Daoy (cell line): ENCODE measurements at regions not wholly inside any gene's neighbourhood (a gene's known extent, or its start where the extent isn't known, plus 50 kb on each side); places are given as distances from the start of the nearest gene placed in this dataset.
"Not testable (repeated sequence)": the region's sequence is repeated elsewhere in the genome, so short reads cannot be mapped to it uniquely, and the experiment has no call there.

Experiments used
- DNase-seq: peaks from one replicate; pipeline ENCODE4 v3.0.0-alpha.2; 2015; ENCODE audit warnings: low read depth

- not testable (repeated sequence) for DNase-seq
Observed at GRCh38 chr7:150107283-150107682, 215.9 kb upstream of the LRRC61 start.

DNA sequence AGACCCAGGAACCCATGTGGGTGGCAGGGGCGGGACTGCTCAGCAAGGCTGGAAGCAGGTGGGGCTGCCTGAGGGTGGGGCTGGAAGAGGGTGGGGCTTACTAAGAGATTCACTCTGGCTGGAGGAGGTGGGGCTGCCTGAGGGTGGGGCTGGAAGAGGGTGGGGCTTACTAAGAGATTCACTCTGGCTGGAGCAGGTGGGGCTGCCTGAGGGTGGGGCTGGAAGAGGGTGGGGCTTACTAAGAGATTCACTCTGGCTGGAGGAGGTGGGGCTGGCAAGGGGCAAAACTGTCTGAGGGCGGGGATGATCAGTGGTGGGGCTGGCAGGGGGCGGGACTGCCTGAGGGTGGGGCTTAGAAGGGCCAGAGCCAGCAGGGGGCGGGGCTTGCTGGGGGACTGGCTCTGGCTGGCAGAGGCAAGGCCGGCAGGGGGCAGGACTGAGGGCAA lies 212.8 kb upstream of the LRRC61 start:
- peak; percentile 75 for DNase-seq

- DNase-seq: not testable (repeated sequence)
Observed at GRCh38 chr7:150110882-150111281, 212.3 kb upstream of the LRRC61 start.

GRCh38 chr7:150111373-150112139 lies 211.6 kb upstream of the LRRC61 start:
- peak; percentile 50 for DNase-seq

DNA sequence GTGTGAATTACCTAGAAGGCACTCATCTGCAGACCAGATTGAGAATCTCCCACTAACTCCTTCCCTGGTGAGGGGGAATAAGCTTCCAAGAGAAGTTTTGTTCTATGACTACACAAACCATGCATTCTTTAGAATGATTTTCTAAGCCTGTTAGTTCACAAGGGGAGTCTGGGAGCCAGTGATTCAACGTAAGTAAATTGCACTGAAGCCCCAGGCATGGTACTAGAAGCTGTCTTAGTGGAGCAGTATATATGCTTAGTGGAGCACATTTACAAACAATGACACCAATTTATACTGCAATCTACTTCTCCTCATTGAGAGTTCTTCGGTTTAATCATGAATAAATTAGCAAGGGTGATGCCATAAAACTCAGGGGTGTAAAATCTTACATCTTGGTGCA lies 209.9 kb upstream of the LRRC61 start:
- peak; percentile 25 for DNase-seq

DNA sequence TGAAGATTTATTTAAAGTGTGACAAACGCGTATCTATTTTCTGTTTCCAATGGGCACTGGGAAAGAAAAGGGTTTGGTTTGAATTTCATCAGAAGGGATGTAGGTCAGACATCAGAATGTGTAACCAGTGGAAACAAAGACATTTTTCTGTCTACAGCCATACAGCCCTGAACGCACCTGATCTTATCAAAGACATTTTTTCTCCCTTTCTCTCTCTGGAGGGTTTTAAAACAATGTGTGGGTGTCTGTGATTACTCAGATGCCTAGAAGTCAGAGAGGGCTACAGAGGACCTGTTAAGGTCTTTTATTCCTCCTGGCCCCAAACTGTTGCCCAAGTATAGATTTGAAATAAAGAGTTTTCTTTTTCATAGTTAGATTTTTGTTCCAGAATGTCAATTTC lies 208.6 kb upstream of the LRRC61 start:
- not testable (repeated sequence) for DNase-seq

GRCh38 chr7:150119966-150120365 lies 203.2 kb upstream of the LRRC61 start:
- not testable (repeated sequence) for DNase-seq

GRCh38 chr7:150125831-150126230 lies 197.3 kb upstream of the LRRC61 start:
- DNase-seq: peak; percentile 21

DNA sequence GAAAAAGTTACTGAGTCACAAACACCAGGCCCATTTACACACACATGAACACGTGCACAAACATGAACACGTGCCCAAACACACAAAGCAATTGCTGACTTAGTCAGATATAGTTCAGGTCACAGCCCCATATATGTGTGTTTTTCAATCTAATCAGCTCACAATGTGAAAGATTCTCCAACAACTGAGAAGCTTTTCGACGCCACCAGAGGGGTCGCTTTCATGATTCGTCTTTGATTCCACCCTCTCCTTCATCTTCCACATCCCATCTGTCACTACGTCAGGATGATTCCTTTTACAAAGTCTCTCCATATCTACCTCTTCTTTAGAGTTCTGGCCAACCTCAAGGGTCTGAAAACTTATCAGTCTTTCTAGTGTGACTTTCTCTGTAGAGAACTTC lies 188.7 kb upstream of the LRRC61 start:
- DNase-seq: not testable (repeated sequence)

GRCh38 chr7:150135620-150136190 lies 187.4 kb upstream of the LRRC61 start:
- DNase-seq: not testable (repeated sequence)

DNA sequence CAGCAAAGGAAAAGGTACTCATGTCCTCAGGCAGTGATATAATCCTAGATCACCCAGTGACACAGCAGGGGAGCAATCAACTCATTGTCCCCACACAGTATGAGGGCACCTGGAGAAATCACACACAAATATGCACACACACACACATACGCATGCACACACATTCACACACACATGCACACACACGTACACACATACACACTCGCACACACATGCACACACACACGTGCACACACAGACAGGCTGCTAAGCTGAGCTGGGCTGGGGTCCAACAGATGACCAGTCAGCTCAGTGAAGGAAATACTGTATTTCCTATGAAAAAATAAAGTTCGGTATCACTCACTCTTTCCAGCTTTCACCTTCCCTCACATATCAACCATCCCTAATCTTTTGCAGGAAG lies 183.3 kb upstream of the LRRC61 start:
- DNase-seq: not testable (repeated sequence)

- not testable (repeated sequence) for DNase-seq
Observed at GRCh38 chr7:150141525-150142345, 181.4 kb upstream of the LRRC61 start.

- not testable (repeated sequence) for DNase-seq
Observed at GRCh38 chr7:150146124-150146523, 177.0 kb upstream of the LRRC61 start.

GRCh38 chr7:150147524-150147923 lies 175.6 kb upstream of the LRRC61 start:
- DNase-seq: not testable (repeated sequence)

DNA sequence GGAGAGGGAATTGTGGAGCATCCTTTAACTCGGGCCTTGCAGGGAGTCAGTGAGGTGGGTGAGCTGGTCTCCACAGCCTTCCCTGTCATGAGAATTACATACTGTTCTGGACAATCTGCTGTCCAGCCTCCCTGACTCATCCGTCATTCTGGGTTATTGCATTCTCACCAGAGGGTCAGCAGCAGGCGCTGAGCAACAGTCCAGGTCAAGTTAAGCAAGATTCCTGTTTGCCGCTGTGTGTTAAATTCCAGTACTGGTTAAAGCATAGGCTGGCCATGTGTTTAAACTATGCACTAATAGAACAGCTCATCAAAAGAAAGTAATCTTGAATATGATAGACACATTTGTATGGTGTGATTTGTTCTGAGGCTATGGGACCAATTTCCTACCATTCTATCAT lies 167.1 kb upstream of the LRRC61 start:
- not testable (repeated sequence) for DNase-seq

DNA sequence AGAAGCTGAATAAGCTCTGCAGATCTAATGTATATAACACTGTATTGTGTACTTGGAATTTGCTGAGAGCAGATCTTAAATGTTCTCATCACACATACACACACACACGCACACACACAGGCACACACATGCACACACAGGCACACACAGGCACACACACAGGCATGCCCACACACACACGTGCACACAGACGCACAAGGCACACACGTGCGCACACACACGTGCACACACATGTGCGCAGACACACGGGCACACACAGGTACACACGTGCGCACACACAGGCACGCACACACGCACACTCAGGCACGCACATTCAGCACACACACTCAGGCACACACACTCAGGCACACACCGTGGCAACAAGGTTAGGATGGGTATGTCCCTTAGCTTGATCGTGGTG lies 164.5 kb upstream of the LRRC61 start:
- DNase-seq: not testable (repeated sequence)

GRCh38 chr7:150169515-150169914 lies 153.6 kb upstream of the LRRC61 start:
- DNase-seq: not testable (repeated sequence)

DNA sequence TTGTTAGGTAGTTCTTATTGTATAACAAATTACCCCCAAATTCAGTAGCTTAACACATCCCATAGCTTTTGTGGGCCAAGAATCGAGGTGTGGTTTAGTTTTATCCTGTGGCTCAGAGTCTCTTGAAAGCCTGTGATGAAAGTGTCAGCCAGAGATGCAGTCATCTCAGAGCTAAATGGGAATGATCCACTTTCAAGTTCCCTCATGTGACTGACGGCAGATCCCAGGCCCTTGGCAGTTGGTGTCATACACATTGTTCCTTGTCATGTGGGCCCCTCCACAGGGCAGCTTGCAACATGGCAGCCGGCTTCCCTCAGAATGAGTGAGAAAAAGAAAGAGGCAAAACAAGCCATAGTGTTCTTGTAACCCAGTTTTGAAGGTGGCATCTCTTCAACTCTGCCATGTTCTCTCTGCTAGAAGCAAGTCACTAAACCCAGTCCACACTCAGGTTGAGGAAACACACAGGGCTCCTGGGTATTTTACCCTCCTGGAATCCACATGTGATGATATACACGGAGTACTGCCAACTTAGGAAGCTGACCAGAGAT lies 153.1 kb upstream of the LRRC61 start:
- DNase-seq: not testable (repeated sequence)

DNA sequence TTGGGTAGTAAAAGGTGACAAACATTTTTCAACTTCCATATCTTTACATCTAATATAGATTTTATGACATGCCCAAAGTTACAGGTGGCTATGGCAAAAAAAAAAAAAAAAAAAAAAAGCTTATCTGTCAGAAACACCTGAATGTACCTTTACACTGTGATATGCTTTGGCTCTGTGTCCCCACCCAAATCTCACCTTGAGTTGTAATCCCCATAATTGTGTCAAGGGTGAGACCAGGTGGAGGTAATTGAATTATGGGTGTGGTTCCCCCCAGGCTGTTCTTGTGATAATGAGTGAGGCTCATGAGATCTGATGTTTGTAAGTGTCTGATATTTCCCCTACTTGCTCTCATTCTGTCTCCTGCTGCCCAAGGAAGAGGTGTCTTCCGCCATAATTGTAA lies 139.6 kb upstream of the LRRC61 start:
- DNase-seq: not testable (repeated sequence)

DNA sequence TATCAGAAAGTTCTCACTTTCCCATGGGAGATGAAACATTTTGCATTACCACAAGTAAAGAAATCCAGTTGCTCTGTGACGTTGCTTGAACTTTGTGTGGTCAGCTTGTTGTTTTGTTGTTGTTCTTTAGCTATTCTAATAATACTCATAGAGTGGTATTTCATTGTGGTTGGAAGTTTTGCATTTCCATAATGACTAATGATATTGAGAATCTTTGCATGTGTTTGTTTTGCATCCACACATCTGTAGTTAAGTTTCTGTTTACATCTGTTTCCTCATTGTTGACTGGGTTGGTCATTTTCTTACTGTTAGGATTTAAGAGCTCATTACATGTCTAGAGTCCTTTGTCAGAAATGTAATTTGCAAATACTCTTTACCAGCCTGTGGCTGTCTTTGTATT lies 133.2 kb upstream of the LRRC61 start:
- DNase-seq: not testable (repeated sequence)

DNA sequence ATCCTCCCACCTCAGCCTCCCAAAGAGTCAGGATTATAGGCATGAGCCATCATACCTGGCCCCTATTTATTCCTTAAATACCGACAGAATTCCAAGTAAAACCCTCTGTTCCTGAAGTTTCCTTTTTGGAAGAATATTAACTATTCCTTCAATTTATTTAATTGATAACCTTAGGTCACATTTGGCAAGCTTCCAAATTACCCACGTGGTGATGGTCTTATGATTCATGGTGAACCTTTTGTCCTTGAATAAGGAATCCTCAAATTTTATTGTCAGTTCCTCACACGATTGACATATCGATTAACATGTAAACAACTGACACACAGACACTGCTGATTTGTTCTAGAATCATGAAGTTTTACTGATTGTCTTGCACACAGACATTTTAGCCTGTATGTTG lies 130.6 kb upstream of the LRRC61 start:
- DNase-seq: not testable (repeated sequence)

DNA sequence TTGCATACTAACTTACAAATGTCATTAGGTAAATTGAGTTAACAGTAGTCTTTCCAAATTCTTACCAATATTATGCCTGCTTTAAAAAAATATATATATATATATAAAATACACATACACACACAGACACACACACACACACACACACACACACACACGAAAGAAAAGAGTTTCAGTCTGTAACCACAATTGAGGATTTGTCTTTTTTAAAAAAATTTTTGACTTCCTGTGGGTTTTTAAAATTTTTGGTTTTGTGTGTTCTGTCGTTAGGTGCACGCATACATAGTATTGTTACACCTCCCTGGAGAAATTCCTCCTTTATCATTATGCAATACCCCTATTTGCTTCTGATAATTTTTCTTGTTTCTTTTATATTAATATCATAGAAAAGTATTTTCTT lies 129.3 kb upstream of the LRRC61 start:
- DNase-seq: not testable (repeated sequence)
